ENCODE measurements at regions not wholly inside any gene's neighbourhood (a gene's known extent, or its start where the extent isn't known, plus 50 kb on each side); places are given as distances from the start of the nearest gene placed in this dataset.

DNA sequence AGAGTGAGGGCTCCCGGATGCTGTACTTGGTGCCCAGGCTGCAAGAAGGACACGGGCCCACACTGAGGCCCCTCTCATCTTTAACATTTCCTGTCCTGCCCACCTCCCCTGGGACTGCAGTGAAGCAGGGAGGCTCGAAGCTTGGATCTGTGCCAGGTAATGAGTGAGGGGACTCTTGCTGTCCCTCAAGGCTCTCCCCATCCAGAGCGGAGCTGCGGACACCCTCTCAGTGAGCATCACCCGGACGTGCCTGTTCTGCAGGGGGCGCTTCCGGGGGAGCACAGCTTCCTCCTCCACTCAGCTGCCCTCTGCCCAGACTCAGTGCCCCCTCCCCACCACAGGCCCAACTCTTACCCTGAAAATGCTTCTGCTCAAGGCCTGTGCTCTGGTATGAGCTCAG is 150.0 kb upstream of the MYCN start:
- BruUV-seq (replicated peaks) = no TSS peak
- H3K36me3 ChIP-seq (ENCODE audit: control insufficient read depth, insufficient read depth, low read length) = no peaks in the 10 kb centered on the region
- intact Hi-C loops (cut with micrococcal nuclease; ENCODE audit: unreplicated experiment) = no loop called here
- DNase-seq (ENCODE audit: low read depth, low spot score) = no peak
- H3K9me3 ChIP-seq (ENCODE audit: control insufficient read depth, insufficient read depth, low read depth, low read length) = no peaks in the 10 kb centered on the region
- no peak overlapping the region for H3K27ac ChIP-seq (ENCODE audit: low read length)
- no peak for ATAC-seq
- in situ Hi-C loops (cut with HindIII; ENCODE audit: low pct_unique_long_range_greater_than_20kb, low sequenced_read_pairs) = no loop called here
- H3K4me3 ChIP-seq (ENCODE audit: low read depth in 2 of 2, low read length in 2 of 2) = no peak overlapping the region
- H3K27me3 ChIP-seq (ENCODE audit: control insufficient read depth, insufficient read depth, low read length) = no peaks in the 10 kb centered on the region; the same call in 1 of the 2 replicates
- ChIA-PET POLR2A (no interaction called here), CTCF (no interaction called here)
- H3K4me1 ChIP-seq (ENCODE audit: control insufficient read depth, insufficient read depth, low read length) = no peaks in the 10 kb centered on the region
- TF ChIP-seq TCF7L2 (IDR thresholded peaks at IDR 0.05; ENCODE audit: low read depth, low read length) (no peak), POLR2AphosphoS5 (IDR thresholded peaks at IDR 0.05; ENCODE audit: low read depth, low read length) (no peak), SIN3A (IDR thresholded peaks at IDR 0.05; ENCODE audit: borderline replicate concordance, insufficient read depth, low read depth, low read length) (no peak)
- TF ChIP-seq, protein P1, sequence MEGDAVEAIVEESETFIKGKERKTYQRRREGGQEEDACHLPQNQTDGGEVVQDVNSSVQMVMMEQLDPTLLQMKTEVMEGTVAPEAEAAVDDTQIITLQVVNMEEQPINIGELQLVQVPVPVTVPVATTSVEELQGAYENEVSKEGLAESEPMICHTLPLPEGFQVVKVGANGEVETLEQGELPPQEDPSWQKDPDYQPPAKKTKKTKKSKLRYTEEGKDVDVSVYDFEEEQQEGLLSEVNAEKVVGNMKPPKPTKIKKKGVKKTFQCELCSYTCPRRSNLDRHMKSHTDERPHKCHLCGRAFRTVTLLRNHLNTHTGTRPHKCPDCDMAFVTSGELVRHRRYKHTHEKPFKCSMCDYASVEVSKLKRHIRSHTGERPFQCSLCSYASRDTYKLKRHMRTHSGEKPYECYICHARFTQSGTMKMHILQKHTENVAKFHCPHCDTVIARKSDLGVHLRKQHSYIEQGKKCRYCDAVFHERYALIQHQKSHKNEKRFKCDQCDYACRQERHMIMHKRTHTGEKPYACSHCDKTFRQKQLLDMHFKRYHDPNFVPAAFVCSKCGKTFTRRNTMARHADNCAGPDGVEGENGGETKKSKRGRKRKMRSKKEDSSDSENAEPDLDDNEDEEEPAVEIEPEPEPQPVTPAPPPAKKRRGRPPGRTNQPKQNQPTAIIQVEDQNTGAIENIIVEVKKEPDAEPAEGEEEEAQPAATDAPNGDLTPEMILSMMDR (IDR thresholded peaks at IDR 0.05) = no peak
- TF ChIP-seq, protein P2, sequence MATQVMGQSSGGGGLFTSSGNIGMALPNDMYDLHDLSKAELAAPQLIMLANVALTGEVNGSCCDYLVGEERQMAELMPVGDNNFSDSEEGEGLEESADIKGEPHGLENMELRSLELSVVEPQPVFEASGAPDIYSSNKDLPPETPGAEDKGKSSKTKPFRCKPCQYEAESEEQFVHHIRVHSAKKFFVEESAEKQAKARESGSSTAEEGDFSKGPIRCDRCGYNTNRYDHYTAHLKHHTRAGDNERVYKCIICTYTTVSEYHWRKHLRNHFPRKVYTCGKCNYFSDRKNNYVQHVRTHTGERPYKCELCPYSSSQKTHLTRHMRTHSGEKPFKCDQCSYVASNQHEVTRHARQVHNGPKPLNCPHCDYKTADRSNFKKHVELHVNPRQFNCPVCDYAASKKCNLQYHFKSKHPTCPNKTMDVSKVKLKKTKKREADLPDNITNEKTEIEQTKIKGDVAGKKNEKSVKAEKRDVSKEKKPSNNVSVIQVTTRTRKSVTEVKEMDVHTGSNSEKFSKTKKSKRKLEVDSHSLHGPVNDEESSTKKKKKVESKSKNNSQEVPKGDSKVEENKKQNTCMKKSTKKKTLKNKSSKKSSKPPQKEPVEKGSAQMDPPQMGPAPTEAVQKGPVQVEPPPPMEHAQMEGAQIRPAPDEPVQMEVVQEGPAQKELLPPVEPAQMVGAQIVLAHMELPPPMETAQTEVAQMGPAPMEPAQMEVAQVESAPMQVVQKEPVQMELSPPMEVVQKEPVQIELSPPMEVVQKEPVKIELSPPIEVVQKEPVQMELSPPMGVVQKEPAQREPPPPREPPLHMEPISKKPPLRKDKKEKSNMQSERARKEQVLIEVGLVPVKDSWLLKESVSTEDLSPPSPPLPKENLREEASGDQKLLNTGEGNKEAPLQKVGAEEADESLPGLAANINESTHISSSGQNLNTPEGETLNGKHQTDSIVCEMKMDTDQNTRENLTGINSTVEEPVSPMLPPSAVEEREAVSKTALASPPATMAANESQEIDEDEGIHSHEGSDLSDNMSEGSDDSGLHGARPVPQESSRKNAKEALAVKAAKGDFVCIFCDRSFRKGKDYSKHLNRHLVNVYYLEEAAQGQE (IDR thresholded peaks at IDR 0.05; ENCODE audit: insufficient read depth in 1 of 2, low read depth in 2 of 2, low read length in 1 of 2) = no peak

DNA sequence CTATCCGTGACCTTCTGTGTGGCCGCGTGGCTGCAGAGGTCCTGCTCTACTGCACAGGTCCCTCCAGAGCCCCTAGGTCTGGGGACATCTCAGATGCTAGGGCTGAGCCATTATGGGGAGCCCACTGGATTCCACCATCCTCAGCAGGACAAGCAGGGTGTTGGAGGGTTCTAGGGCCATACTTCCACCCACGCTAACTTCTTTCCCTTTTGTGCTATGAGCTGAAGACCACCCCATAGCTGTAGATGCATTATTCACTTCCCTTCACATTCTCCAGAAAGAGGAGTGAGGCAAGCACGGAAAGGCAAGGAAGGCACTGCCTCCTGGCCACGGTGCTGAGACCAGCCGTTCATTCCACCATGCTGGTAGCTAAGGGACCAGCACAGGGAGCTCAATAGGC is 149.5 kb upstream of the MYCN start:
- no peak overlapping the region for H3K27ac ChIP-seq (ENCODE audit: low read length)
- ATAC-seq (no peak), DNase-seq (ENCODE audit: low read depth, low spot score) (no peak)
- CTCF ChIA-PET = no interaction called here
- intact Hi-C loops (cut with micrococcal nuclease; ENCODE audit: unreplicated experiment) = no loop called here
- no peaks in the 10 kb centered on the region for H3K4me1 ChIP-seq (ENCODE audit: control insufficient read depth, insufficient read depth, low read length)
- H3K4me3 ChIP-seq (ENCODE audit: low read depth in 2 of 2, low read length in 2 of 2) = no peak overlapping the region
- H3K36me3 ChIP-seq (ENCODE audit: control insufficient read depth, insufficient read depth, low read length) = no peaks in the 10 kb centered on the region
- H3K27me3 ChIP-seq (ENCODE audit: control insufficient read depth, insufficient read depth, low read length) = no peaks in the 10 kb centered on the region; the same call in 1 of the 2 replicates
- TF ChIP-seq, protein P2 (IDR thresholded peaks at IDR 0.05; ENCODE audit: insufficient read depth in 1 of 2, low read depth in 2 of 2, low read length in 1 of 2) = no peak
- no peak for TF ChIP-seq POLR2AphosphoS5 (IDR thresholded peaks at IDR 0.05; ENCODE audit: low read depth, low read length)
- no peak for TF ChIP-seq SIN3A (IDR thresholded peaks at IDR 0.05; ENCODE audit: borderline replicate concordance, insufficient read depth, low read depth, low read length)
- no peak for TF ChIP-seq TCF7L2 (IDR thresholded peaks at IDR 0.05; ENCODE audit: low read depth, low read length)
- TF ChIP-seq, protein P1 (IDR thresholded peaks at IDR 0.05) = no peak
- POLR2A ChIA-PET = no interaction called here
- no TSS peak for BruUV-seq (replicated peaks)
- in situ Hi-C loops (cut with HindIII; ENCODE audit: low pct_unique_long_range_greater_than_20kb, low sequenced_read_pairs) = no loop called here
- no peaks in the 10 kb centered on the region for H3K9me3 ChIP-seq (ENCODE audit: control insufficient read depth, insufficient read depth, low read depth, low read length)
